Gastrocnemius medialis (tissue), 4 donors: ENCODE measurements at regions not wholly inside any gene's neighbourhood (a gene's known extent, or its start where the extent isn't known, plus 50 kb on each side); places are given as distances from the start of the nearest gene placed in this dataset.

Experiments used
- POLR2A ChIP-seq, 2 donors: fragments of 450-650 bp; IDR thresholded peaks; one replicate each; pipeline ENCODE4 v1.6.1; 2017; ENCODE audit warnings: antibody characterized with exemption in 2 of 2, mild to moderate bottlenecking in 2 of 2, moderate library complexity in 2 of 2
- TF ChIP-seq, protein P1 (sequence below), 5 experiments: fragments of 450-650 bp in 3 of 5; fragments of 200-600 bp in 2 of 5; sonication (generic) in 2 of 5; IDR thresholded peaks in 4 of 5; conservative IDR thresholded peaks in 1 of 5; 1 replicate in 4 of 5; 2 replicates in 1 of 5; pipeline ENCODE4 v1.5.1; 2016 to 2019; ENCODE audit warnings: antibody characterized with exemption in 5 of 5, mild to moderate bottlenecking in 3 of 5, moderate library complexity in 3 of 5

DNA sequence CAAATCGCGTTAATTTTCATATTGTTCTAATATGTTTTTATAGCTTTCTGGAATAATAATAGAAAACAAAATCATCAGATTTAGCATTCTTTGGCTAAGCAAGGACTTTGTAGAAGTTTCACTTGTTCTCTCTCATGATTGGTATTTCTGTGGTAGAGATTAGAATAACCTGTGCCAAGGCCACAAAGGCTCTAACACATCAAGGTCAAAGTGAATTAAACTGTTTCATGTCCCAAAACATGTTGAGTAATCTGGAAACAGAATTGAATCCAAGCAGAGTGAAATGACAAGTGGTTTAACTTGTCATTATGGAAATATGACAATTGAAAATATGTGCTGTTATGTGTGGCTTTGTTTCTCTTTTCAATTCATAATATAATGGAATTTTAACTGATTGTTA lies 617.4 kb downstream of the CCDC85A start:
- TF ChIP-seq, protein P1, sequence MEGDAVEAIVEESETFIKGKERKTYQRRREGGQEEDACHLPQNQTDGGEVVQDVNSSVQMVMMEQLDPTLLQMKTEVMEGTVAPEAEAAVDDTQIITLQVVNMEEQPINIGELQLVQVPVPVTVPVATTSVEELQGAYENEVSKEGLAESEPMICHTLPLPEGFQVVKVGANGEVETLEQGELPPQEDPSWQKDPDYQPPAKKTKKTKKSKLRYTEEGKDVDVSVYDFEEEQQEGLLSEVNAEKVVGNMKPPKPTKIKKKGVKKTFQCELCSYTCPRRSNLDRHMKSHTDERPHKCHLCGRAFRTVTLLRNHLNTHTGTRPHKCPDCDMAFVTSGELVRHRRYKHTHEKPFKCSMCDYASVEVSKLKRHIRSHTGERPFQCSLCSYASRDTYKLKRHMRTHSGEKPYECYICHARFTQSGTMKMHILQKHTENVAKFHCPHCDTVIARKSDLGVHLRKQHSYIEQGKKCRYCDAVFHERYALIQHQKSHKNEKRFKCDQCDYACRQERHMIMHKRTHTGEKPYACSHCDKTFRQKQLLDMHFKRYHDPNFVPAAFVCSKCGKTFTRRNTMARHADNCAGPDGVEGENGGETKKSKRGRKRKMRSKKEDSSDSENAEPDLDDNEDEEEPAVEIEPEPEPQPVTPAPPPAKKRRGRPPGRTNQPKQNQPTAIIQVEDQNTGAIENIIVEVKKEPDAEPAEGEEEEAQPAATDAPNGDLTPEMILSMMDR (IDR thresholded peaks at IDR 0.05 in 4 of 5, conservative IDR thresholded peaks at IDR 0.05 in 1 of 5) = no peak
- TF ChIP-seq POLR2A (IDR thresholded peaks at IDR 0.05) = no peak
